Neural cell (in vitro differentiated cells): ENCODE measurements at regions not wholly inside any gene's neighbourhood (a gene's known extent, or its start where the extent isn't known, plus 50 kb on each side); places are given as distances from the start of the nearest gene placed in this dataset.

ENCODE experiments used
- EP300 ChIP-seq: fragments of 450-650 bp; conservative IDR thresholded peaks from 2 replicates; pipeline ENCODE4 v1.6.1; 2014; ENCODE audit warnings: antibody characterized with exemption, mild to moderate bottlenecking, moderate library complexity; ENCODE audit not compliant: poor library complexity, severe bottlenecking
- EZH2 ChIP-seq: fragments of 200-600, 300-800 bp; shearing (Covaris generic), sonication (generic); IDR thresholded peaks from 2 replicates; pipeline ENCODE4 v1.6.1; 2014; ENCODE audit warnings: antibody characterized with exemption, low read length, borderline replicate concordance, mild to moderate bottlenecking; ENCODE audit not compliant: insufficient read depth, poor library complexity, severe bottlenecking
- MXI1 ChIP-seq: fragments of 450-650 bp; conservative IDR thresholded peaks from 2 replicates; pipeline ENCODE4 v1.6.1; 2014; ENCODE audit warnings: antibody characterized with exemption, mild to moderate bottlenecking; ENCODE audit not compliant: poor library complexity, severe bottlenecking
- POLR2AphosphoS5 ChIP-seq: IDR thresholded peaks from 2 replicates; pipeline ENCODE4 v1.6.1; 2012
- RAD21 ChIP-seq: fragments of 450-650 bp; conservative IDR thresholded peaks from 2 replicates; pipeline ENCODE4 v1.6.1; 2014; ENCODE audit warnings: antibody characterized with exemption, mild to moderate bottlenecking, moderate library complexity
- REST ChIP-seq: IDR thresholded peaks from 2 replicates; pipeline ENCODE4 v1.6.1; 2012; ENCODE audit warnings: borderline replicate concordance
- SMC3 ChIP-seq: fragments of 450-650 bp; conservative IDR thresholded peaks from 2 replicates; pipeline ENCODE4 v1.6.1; 2014; ENCODE audit warnings: antibody characterized with exemption, mild to moderate bottlenecking, moderate library complexity; ENCODE audit not compliant: poor library complexity
- TAF1 ChIP-seq: IDR thresholded peaks from 2 replicates; pipeline ENCODE4 v1.6.1; 2012; ENCODE audit warnings: low read depth
- TF ChIP-seq, protein P1 (sequence below): fragments of 450-650 bp; IDR thresholded peaks from 2 replicates; pipeline ENCODE4 v1.5.1; 2014; ENCODE audit warnings: antibody characterized with exemption, mild to moderate bottlenecking, moderate library complexity; ENCODE audit not compliant: poor library complexity, severe bottlenecking

- TF ChIP-seq, protein P1, sequence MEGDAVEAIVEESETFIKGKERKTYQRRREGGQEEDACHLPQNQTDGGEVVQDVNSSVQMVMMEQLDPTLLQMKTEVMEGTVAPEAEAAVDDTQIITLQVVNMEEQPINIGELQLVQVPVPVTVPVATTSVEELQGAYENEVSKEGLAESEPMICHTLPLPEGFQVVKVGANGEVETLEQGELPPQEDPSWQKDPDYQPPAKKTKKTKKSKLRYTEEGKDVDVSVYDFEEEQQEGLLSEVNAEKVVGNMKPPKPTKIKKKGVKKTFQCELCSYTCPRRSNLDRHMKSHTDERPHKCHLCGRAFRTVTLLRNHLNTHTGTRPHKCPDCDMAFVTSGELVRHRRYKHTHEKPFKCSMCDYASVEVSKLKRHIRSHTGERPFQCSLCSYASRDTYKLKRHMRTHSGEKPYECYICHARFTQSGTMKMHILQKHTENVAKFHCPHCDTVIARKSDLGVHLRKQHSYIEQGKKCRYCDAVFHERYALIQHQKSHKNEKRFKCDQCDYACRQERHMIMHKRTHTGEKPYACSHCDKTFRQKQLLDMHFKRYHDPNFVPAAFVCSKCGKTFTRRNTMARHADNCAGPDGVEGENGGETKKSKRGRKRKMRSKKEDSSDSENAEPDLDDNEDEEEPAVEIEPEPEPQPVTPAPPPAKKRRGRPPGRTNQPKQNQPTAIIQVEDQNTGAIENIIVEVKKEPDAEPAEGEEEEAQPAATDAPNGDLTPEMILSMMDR = no peak
- TF ChIP-seq POLR2AphosphoS5 (no peak), TAF1 (no peak), RAD21 (no peak), EP300 (no peak), EZH2 (no peak), SMC3 (no peak), MXI1 (no peak), REST (no peak)
These were observed 391.9 kb downstream of the COG6 start for GRCh38 chr13:40047322-40047771.
